Heart left ventricle (tissue), 13 donors: ENCODE measurements at regions not wholly inside any gene's neighbourhood (a gene's known extent, or its start where the extent isn't known, plus 50 kb on each side); places are given as distances from the start of the nearest gene placed in this dataset.

Experiments used
- CTCF ChIP-seq, 12 donors: fragments of 200-600 bp; sonication (generic) in 4 of 12; IDR thresholded peaks; one replicate each; pipeline versions ENCODE4 v1.5.0 to v1.8.0; 2018 to 2022; ENCODE audit warnings: antibody characterized with exemption in 12 of 12, mild to moderate bottlenecking in 5 of 12
- POLR2A ChIP-seq, 2 donors: fragments of 450-650 bp; IDR thresholded peaks; one replicate each; pipeline ENCODE4 v1.6.1; 2017; ENCODE audit warnings: antibody characterized with exemption in 2 of 2, mild to moderate bottlenecking in 2 of 2, moderate library complexity in 2 of 2
- donor health status: ischemic (EF 13 %, LVEDD 7.1; RV severe dilation, severe dysfunction).
- donor health status: DM: no; HTN: yes; CAD: no.
- donor health status: DM: no; HTN: no; CAD: no.
- donor health status: ischemic (EF 25% LVEDD 6.9; RV normal size, moderate dysfunction).
- donor health status: ischemic (EF 25% LVEDD 5.7; RV mildly dilated, moderate dysfunction).
- donor health status: ischemic (EF 35%, LVEDD 5.7; RV mildly dilated, moderate dysfunction).
- donor health status: nonischemic (EF 11% LVEDD 7.7; RV severe dilation, severe dysfunction).
- donor health status: DM: yes; HTN: yes; CAD: no.
- donor health status: PGD.
- donor health status: ischemic (EF 29% LVEDD 5.4; RV normal size, mild dysfunction).
- donor health status: nonischemic (EF 23%, LVEDD 6.1; RV moderate dilation, normal function).

- TF ChIP-seq CTCF (IDR thresholded peaks at IDR 0.05), result no peak
- TF ChIP-seq POLR2A (IDR thresholded peaks at IDR 0.05), result no peak
Measured at GRCh38 chr11:37317803-37318202, 719.8 kb upstream of the RAG2 start.
